ENCODE measurements at regions not wholly inside any gene's neighbourhood (a gene's known extent, or its start where the extent isn't known, plus 50 kb on each side); places are given as distances from the start of the nearest gene placed in this dataset.

- H3K27me3 Mint-ChIP-seq (ENCODE audit: low read depth), result no peaks in the 10 kb centered on the region
- 0 out of 2 replicates have a peak, but pooled peaks cover 4% of the 10 kb centered on the region for H3K4me1 Mint-ChIP-seq
- H3K27ac Mint-ChIP-seq, result no peak overlapping the region
- ATAC-seq, result no peak
- peaks cover 6% of the 10 kb centered on the region for H3K36me3 Mint-ChIP-seq
- no peak for TF ChIP-seq E2F4 (CRISPR knock-in tag; IDR thresholded peaks at IDR 0.05; ENCODE audit: borderline replicate concordance, low read depth)
- TF ChIP-seq ZNF416 (CRISPR knock-in tag; IDR thresholded peaks at IDR 0.05), result no peak
- no peak for TF ChIP-seq SP1 (CRISPR knock-in tag; conservative IDR thresholded peaks at IDR 0.05)
- ChIA-PET POLR2A (no interaction called here), CTCF (no interaction called here)
- no peak overlapping the region for H3K4me3 Mint-ChIP-seq
- H3K9me3 Mint-ChIP-seq, result peaks cover 8% of the 10 kb centered on the region
- DNase-seq (ENCODE audit: low spot score), result no peak
Measured at GRCh38 chr2:156115338-156115737, 217.2 kb downstream of the NR4A2 start.

- 0 out of 2 replicates have a peak, but pooled peaks cover 4% of the 10 kb centered on the region for H3K4me1 Mint-ChIP-seq
- ChIA-PET POLR2A (no interaction called here), CTCF (no interaction called here)
- H3K4me3 Mint-ChIP-seq, result no peak overlapping the region
- no peaks in the 10 kb centered on the region for H3K27me3 Mint-ChIP-seq (ENCODE audit: low read depth)
- DNase-seq (ENCODE audit: low spot score) (no peak), ATAC-seq (no peak)
- no peaks in the 10 kb centered on the region for H3K36me3 Mint-ChIP-seq
- TF ChIP-seq PRRX2 (CRISPR knock-in tag; IDR thresholded peaks at IDR 0.05) (no peak), MXD4 (CRISPR knock-in tag; IDR thresholded peaks at IDR 0.05; ENCODE audit: borderline replicate concordance) (no peak), ATF2 (CRISPR knock-in tag; IDR thresholded peaks at IDR 0.05; ENCODE audit: borderline replicate concordance, low read depth) (no peak), NR3C1 (CRISPR knock-in tag; conservative IDR thresholded peaks at IDR 0.05; ENCODE audit: low read depth) (no peak), NFATC4 (CRISPR knock-in tag; IDR thresholded peaks at IDR 0.05) (no peak), STAT6 (CRISPR knock-in tag; conservative IDR thresholded peaks at IDR 0.05; ENCODE audit: low read depth) (no peak), TCF7 (CRISPR knock-in tag; IDR thresholded peaks at IDR 0.05; ENCODE audit: low read depth) (no peak), TEAD4 (CRISPR knock-in tag; IDR thresholded peaks at IDR 0.05) (no peak), HMGA2 (CRISPR knock-in tag; IDR thresholded peaks at IDR 0.05) (no peak), IRF1 (CRISPR knock-in tag; IDR thresholded peaks at IDR 0.05) (no peak), FOXP1 (CRISPR knock-in tag; IDR thresholded peaks at IDR 0.05; ENCODE audit: borderline replicate concordance) (no peak), ZNF121 (CRISPR knock-in tag; IDR thresholded peaks at IDR 0.05) (no peak), ZNF532 (CRISPR knock-in tag; IDR thresholded peaks at IDR 0.05; ENCODE audit: borderline replicate concordance) (no peak), USF1 (CRISPR knock-in tag; IDR thresholded peaks at IDR 0.05) (no peak), ZNF396 (CRISPR knock-in tag; IDR thresholded peaks at IDR 0.05; ENCODE audit: borderline replicate concordance) (no peak), MYBL2 (CRISPR knock-in tag; IDR thresholded peaks at IDR 0.05) (no peak), FOXK1 (CRISPR knock-in tag; IDR thresholded peaks at IDR 0.05) (no peak), ERG (CRISPR knock-in tag; IDR thresholded peaks at IDR 0.05) (no peak)
- no peaks in the 10 kb centered on the region for H3K9me3 Mint-ChIP-seq
- H3K27ac Mint-ChIP-seq, result no peak overlapping the region
Measured at GRCh38 chr2:156112323-156112722, 220.2 kb downstream of the NR4A2 start.
